PC-9 (cell line): ENCODE measurements at regions not wholly inside any gene's neighbourhood (a gene's known extent, or its start where the extent isn't known, plus 50 kb on each side); places are given as distances from the start of the nearest gene placed in this dataset.

Experiments
- CTCF ChIP-seq: fragments of 200-600 bp; sonication (generic); conservative IDR thresholded peaks from 2 replicates; pipeline ENCODE4 v1.6.1; 2017; ENCODE audit warnings: mixed run types, antibody characterized with exemption, mild to moderate bottlenecking, moderate library complexity
- EZH2 ChIP-seq: fragments of 200-600 bp; sonication (generic); IDR thresholded peaks from 2 replicates; pipeline ENCODE4 v1.8.0; 2017; ENCODE audit warnings: antibody characterized with exemption, low read depth

GRCh38 chr9:90476058-90476457 is 166.6 kb downstream of the DIRAS2 start:
- TF ChIP-seq CTCF (no peak), EZH2 (no peak)
